Epidermal melanocyte (primary cell): ENCODE measurements at regions not wholly inside any gene's neighbourhood (a gene's known extent, or its start where the extent isn't known, plus 50 kb on each side); places are given as distances from the start of the nearest gene placed in this dataset.

Experiments used
- DNase-seq: peaks from one replicate; pipeline ENCODE4 v3.0.0; 2011; ENCODE audit warnings: low spot score; ENCODE audit not compliant: insufficient read length

DNA sequence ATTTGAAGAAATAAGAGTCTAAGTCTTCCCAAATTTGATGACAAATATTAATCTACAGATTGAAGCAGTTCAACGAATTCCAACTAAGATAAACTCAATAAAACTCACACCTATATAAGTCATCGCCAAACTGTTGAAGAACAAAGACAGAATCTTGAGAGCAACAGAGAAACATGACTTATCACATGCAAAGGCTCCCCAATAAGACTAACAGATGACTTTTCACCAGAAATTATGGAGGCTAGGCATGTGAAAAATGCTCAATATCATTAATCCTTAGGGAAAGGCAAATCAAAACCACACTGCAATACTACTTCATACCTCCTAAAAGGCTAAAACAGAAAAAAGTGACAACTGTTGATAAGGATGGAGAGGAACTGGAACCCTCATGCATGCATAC, 517.6 kb upstream of the SUCLG2 start:
- DNase-seq = no peak

GRCh38 chr3:68163968-68164367, 509.6 kb upstream of the SUCLG2 start:
- no peak for DNase-seq

GRCh38 chr3:68163062-68163461, 508.6 kb upstream of the SUCLG2 start:
- no peak for DNase-seq

- no peak for DNase-seq
Measured at GRCh38 chr3:68162644-68163043, 508.2 kb upstream of the SUCLG2 start.

DNA sequence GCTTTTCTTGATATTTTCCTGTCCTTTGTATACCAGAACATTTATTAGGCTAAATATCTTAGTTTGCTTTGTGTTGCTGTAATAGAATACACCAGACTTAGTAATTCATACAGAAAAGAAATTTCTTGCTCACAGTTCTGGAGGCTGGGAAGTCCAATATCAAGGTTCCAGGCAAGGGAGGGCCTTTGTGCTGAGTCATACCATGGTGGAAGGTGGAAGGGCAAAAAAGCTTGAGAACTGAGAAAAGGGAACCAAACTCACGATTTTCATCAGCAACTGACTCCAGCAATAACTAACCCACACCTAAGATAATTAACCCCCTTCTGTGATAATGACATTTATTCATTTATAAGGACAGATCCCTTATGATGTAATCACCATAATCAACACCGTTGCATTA, 496.9 kb upstream of the SUCLG2 start:
- DNase-seq = no peak

GRCh38 chr3:68148447-68148846, 494.0 kb upstream of the SUCLG2 start:
- no peak for DNase-seq

DNA sequence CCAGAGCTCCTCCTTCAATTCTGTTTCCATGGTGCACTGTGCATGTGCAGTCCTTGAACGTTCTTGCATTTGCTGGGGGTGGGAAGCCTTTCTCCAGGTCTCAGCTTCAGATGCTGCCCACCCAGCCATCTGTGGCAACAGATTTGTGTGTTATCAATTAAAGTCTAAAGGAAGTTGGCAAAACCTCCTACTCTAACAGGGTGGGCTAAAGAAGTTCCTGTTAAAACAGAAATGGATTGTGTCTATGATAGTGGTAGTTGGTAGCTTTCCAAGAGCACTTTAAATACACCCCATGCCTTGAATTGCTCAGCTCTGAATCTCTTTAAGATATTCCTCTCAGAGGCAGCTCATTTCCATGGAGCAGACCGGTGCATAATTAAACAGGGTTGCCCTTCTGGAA, 488.0 kb upstream of the SUCLG2 start:
- DNase-seq = no peak

- no peak for DNase-seq
Measured at GRCh38 chr3:68139897-68140296, 485.5 kb upstream of the SUCLG2 start.

DNA sequence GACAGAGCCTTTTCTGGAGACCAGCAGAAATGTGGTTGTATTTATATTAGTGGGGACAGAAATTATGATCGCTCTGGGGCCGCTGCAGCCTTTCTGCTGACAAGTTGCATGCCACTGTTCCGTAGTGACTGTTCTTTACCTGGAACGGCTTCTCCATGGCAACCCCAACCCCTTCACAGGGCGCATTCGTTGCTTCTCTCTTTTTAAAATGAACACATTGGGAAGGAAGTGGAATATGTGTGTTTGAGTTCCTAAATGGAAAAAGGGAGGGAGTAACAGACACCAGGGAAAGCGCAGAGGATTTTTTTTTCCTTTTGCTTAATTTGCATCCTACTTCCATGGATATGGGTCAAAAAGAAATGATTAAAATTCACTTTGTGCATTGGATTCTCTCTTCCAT, 482.0 kb upstream of the SUCLG2 start:
- DNase-seq = no peak

- no peak for DNase-seq
Measured at GRCh38 chr3:68135067-68135466, 480.7 kb upstream of the SUCLG2 start.

DNA sequence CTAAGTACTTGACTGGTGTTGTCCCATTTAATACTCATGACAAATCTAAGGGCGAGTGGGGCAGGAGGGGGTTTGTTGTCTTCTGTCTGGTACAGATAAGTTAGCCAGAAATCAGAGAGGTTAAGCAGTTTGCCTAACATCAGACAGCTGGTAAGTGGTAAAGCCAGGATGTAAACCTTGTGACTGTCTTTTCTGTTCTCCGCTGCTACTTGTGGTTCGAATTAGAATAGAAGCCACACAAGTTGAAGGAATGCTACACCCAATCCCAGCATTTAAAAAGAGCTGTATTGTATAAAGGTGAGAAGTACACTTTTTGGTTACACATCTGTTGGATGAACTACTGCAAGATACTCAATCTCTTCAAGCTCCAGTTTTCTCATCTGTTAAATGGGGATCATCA, 474.7 kb upstream of the SUCLG2 start:
- no peak for DNase-seq

- DNase-seq = no peak
Measured at GRCh38 chr3:68123231-68123630, 468.8 kb upstream of the SUCLG2 start.

GRCh38 chr3:68121287-68121686, 466.9 kb upstream of the SUCLG2 start:
- no peak for DNase-seq

GRCh38 chr3:68116580-68116979, 462.2 kb upstream of the SUCLG2 start:
- no peak for DNase-seq

DNA sequence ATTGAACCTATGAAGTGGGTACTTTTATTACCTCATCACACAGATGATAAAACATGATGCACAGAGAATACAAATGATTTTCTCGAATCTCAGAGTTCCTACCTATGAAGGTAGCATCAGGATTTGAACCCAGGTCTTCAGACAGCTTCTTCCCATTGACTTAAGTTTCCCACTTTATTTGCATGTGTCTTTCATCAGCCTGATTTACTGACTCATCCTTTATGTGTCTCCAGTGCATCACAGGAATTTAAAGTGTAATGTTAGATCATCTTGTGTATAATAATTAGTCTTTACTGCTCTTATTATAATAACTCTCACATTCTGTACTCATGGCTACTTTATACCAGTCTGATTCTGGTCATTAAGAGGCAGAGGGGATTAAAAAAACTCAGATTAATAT, 449.4 kb upstream of the SUCLG2 start:
- DNase-seq = no peak

DNA sequence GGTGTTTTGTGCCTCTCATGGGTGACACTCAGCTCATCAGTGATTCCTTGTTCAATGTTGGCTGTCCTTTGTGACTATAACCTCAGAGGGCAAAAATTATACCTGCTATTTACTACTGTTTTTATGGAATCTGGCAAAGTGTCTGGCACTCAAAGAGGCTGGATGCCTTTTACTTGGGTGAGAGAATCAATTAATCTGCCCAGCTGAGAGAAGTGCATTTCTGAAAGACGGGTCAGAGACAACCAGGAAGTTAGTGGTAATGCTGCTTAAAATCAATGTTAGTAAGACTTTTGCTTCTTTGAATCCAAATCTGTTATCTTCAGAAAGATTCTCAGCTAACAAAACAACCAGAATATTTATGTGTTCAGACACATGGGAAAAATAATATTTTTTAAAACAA, 436.2 kb upstream of the SUCLG2 start:
- DNase-seq = no peak

DNA sequence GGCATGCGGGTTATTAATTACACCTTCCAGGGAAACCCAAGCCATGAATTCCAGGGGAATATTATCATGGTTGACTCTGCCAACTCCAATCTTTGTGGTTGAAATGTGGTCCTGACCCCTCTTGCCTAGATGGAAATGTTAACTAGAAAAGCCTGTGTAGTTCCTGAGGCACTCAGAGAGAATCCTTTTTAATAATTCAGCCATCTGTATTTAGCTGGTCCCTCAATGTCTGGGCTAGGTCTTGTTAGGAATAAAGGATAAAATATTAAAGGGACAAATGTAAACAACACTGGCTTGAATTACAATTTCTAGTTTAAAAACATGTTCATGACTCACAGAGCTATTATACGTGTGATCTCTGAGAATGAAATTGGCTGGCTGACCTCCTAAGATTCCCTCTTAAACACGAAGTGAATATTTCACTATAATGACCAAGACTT, 435.2 kb upstream of the SUCLG2 start:
- no peak for DNase-seq

DNA sequence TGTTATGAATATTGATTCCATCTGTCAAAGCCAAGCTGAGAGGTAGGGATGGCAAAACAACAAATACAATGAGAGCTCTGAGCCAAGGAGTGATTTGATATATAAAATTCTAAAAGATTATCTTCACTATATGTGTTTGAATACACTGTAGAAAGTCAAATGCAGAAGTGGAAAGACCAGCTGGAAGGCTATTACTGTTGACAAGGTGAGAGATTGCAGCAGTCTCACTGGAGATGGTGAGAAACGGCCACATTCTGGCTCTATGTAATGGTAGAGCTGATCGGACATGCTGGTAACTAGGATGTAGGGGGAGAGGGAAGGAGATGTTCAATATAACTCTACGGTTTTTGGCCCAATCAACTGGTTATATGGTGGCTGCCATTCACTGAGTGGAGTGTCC, 434.2 kb upstream of the SUCLG2 start:
- no peak for DNase-seq

- no peak for DNase-seq
Measured at GRCh38 chr3:68088216-68088615, 433.8 kb upstream of the SUCLG2 start.

DNA sequence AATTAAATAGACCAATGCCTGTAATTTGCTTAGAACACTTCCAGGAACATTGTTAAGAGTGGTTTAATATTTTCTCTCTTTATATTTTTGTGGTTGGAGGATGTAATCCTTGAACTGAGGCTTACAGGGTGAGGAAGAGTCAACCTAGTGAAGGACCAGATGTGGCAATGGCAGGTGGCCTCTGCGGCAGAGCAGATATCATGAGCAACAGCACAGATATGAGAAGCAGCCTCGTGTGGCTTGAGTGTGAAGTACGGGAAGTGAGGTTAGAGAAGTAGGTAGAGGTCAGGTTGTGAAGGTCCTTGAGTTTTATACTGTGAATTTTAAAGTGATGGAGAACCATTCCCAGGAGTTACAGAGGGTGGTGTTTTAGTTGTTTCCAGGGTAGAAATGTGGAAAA, 417.6 kb upstream of the SUCLG2 start:
- DNase-seq = no peak

GRCh38 chr3:68070186-68070585, 415.8 kb upstream of the SUCLG2 start:
- DNase-seq = no peak

DNA sequence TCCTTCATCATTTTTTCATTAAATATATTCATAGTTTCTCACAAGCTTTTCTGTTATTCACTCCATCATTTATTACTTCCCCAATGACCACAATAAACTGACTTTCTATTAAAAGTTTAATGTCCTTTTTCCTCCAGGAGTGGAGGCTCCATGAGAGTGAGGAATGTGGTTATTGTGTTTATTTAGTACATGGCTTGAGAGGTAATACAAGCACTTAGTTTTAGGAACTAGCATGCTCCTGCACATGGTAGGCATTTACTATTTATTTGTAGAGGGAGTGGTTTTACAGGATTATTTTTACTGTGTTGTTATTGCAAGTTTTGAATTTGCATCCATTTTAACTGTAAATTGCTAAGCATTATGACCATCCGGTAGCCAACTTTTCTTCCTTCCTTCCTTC, 412.9 kb upstream of the SUCLG2 start:
- DNase-seq = no peak

GRCh38 chr3:68062926-68063325, 408.5 kb upstream of the SUCLG2 start:
- DNase-seq = no peak

DNA sequence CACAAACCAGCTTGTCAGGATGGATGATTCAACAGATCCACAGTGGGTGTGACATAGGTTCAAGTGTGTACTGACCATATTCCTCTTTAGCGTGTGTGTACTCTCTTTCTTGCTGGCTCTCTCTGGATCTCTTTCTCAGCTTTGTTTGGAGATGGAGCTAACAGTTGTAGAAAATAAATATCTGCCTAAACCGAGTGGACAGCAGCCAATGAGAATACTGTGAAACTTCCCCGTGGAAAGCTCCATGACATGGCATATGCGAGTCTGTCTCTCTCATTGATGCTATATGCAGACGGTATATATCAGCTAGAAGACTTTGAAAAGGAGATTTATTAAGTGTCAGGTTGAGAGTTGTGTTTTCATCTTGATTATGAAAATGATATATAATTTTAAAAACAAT, 406.5 kb upstream of the SUCLG2 start:
- DNase-seq = no peak

DNA sequence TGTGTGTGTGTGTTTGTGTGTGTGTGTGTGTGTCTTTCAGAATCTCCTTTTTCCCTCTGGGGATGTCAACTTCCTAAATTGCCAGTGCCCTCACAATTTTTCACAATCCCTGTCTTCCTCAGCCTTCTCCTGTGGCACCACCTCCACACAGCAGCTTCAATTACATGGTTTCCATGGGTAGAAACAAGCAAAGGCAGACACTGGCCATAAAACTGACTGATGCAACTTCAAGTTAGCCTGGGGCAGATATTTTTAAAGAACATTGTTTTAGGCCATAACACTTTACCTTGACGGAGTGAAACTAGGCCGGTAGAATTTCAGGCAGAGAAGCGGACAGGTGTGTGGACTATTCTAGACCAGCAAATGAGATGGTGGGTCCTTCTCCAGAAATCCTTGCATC, 405.8 kb upstream of the SUCLG2 start:
- DNase-seq = no peak
